GM19324 (cell line): ENCODE measurements at regions not wholly inside any gene's neighbourhood (a gene's known extent, or its start where the extent isn't known, plus 50 kb on each side); places are given as distances from the start of the nearest gene placed in this dataset.
"Not testable (repeated sequence)": the region's sequence is repeated elsewhere in the genome, so short reads cannot be mapped to it uniquely, and the experiment has no call there.

ENCODE experiments used
- ATAC-seq: cut with Tn5 transposase; IDR thresholded peaks from one replicate; pipeline ENCODE4 v1.9.1; 2021; ENCODE audit warnings: mild to moderate bottlenecking, moderate library complexity; ENCODE audit not compliant: unreplicated experiment, low FRiP score

DNA sequence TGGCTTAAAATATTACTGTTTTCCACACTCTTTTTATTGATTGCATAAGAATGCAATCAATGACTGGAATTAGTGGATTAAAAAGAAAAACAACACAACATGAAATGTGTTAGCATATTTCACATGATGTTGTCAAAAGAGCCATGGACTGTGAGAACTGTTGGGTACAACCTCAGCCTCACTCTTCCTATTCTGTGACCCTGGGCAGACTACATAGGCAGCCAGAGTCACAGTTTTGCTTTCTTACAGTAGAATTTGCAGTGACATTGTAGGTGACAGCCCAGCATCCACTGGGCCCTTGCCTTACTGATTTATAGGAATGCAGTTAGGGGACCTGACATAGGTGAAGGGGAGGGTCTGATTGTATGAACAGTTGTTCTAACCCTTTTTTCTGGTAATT lies 471.4 kb upstream of the SLC35B3 start:
- no peak for ATAC-seq

GRCh38 chr6:8905757-8906156 lies 470.4 kb upstream of the SLC35B3 start:
- no peak for ATAC-seq

GRCh38 chr6:8904754-8905153 lies 469.4 kb upstream of the SLC35B3 start:
- ATAC-seq = no peak

GRCh38 chr6:8900056-8900455 lies 464.7 kb upstream of the SLC35B3 start:
- ATAC-seq = no peak

- no peak for ATAC-seq
Observed at GRCh38 chr6:8889514-8889913, 454.2 kb upstream of the SLC35B3 start.

GRCh38 chr6:8888468-8888867 lies 453.1 kb upstream of the SLC35B3 start:
- ATAC-seq = no peak

DNA sequence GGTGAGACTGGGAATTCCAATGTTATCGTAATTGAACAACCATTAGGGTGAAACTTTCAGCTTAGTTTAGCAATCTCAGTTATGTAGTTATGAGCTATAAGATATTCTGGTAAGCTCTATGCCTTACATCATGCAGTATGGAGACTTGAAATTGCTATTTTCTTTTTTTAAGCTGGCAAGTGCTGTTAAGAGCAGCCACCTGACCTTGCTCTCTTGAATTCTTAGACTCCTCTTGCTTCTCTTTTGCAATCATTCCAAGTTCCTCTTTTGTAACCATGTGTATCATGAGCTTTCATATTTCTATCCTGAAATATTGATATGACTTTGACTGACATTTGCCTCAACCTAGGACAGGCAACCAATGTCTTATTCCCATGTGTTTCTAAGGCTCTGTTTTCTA lies 446.3 kb upstream of the SLC35B3 start:
- no peak for ATAC-seq

GRCh38 chr6:8879334-8879733 lies 444.0 kb upstream of the SLC35B3 start:
- no peak for ATAC-seq

DNA sequence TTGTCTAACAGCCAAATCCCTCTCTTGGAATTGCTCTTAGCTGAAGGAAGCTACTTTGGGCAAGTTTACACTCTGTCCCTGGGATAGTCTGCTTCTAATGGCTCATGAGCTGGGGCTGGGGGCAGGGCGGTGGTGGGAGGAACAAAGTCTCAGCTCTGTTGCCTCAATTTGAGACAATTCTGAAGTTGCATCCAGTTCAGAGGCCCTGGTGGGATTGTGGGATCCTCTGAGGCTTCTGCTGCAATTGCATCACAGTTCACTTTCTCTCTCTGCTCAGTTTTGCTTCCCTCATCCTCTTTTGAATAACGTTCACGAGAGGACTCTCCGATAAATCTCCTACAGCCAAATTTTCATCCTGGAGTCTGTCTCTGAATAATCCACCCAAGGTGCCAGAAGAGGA lies 440.6 kb upstream of the SLC35B3 start:
- no peak for ATAC-seq

DNA sequence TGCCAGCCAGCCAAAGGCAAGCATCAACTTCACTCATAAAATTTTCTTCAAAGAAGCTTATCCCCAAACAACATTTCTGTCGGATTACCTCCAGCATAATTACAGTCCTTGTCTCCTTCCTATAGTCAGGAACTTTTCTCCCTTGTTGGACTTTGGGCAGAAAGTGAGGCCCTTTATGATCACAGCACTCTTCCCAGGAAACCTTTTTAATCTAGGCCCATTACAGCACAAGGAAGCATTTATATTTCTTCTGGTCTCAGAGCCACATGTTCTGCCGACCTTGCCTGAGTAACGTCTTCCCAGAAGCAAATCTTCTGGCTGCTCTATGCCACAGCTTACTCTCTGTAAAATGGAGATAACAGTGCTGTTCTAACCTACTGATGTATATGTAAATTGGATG lies 437.2 kb upstream of the SLC35B3 start:
- no peak for ATAC-seq

GRCh38 chr6:8865451-8865850 lies 430.1 kb upstream of the SLC35B3 start:
- no peak for ATAC-seq

GRCh38 chr6:8860671-8861070 lies 425.3 kb upstream of the SLC35B3 start:
- no peak for ATAC-seq

DNA sequence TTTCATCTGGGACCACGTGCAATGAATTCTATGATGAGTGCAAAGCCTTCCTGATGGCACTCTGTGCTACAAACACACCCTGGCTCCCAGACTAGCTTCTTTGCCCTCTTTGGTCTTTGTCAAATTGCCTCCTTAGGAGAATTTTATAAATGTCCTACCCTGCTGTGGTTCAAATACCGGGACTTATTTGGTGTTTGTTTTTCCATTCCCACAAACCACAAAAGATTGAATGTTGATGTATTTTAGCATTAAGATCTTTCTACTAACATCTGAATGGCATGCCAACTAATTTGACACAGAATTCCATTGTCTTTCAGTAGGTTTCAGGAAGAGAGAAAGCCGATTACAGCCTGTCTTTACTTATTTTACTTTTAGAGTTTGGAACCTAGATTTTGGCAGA lies 424.2 kb upstream of the SLC35B3 start:
- no peak for ATAC-seq

DNA sequence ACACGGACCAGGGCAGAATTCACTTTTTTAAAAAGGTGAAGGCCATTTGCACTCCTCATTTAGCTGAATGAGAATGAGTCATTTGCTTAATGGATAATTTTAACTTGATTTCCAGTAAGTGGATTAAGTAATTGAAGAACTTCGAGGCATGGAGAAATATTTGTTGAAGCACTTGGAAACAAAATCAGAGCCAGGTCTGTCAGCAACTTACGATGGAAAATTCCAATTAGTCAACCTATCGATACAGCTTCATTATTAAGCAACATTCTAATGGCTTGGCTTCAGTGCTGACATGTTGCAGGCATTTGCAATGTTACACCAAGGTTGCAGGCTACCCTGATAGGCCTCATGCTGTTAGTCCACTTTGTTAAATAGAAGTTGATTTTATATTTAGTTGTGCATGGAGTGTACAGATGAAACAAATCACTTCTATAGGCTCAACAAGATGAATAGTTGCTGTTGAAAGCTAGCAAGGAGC lies 423.5 kb upstream of the SLC35B3 start:
- ATAC-seq = no peak

DNA sequence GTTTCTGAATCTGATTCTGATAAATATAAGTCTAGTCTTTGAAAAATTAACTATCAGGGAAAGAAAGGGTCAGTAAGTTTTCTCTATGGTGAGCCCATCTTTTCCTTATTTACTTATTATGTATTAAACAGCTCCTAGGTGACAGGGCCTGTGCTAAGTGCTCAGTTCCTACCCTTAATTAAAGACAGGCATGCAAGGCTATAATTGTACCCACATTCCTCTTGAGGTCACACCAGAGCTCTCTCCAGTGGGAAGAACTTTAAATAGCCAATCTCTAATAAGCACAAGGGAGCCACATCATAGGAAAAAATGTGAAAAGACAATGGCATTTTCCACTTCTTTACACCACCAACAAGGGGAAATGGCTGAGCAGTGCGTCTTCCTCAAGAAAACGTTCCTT lies 421.8 kb upstream of the SLC35B3 start:
- ATAC-seq = no peak

GRCh38 chr6:8855411-8855810 lies 420.1 kb upstream of the SLC35B3 start:
- no peak for ATAC-seq

- ATAC-seq = no peak
Observed at GRCh38 chr6:8852332-8852731, 417.0 kb upstream of the SLC35B3 start.

DNA sequence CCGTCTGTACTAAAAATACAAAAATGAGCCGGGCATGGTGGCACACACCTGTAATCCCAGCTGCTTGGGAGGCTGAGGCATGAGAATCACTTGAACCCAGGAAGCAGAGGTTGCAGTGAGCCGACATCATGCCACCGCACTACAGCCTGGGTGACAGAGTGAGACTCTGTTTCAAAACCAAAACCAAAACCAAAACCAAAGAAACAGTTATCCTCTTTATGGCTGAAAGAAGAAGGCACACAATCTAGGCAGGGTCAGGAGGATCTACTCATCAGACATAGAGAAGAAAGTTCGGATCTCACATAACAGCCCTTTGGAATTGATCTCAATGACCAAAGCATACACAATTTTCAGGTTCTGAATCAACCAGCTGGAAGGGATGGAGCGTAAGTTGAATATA lies 411.3 kb upstream of the SLC35B3 start:
- ATAC-seq = not testable (repeated sequence)

DNA sequence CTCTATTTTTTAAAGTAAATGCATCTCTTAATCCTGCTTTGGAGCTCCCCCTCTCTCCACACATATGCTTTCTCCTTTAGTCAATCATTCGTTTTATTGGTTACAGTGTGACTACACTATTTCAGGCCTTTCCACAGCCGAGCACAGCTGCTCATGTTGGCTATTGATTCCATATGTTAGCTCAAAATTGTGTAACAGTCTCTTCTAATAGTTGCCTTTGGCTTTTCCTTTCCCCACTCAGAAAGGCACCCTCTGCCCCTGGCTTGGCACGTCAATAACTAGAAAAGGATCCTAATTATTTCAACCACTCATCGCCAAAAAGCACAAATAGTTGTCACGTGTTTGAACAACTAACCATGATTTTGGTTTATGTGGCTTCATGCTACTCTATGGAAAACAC lies 410.3 kb upstream of the SLC35B3 start:
- no peak for ATAC-seq

DNA sequence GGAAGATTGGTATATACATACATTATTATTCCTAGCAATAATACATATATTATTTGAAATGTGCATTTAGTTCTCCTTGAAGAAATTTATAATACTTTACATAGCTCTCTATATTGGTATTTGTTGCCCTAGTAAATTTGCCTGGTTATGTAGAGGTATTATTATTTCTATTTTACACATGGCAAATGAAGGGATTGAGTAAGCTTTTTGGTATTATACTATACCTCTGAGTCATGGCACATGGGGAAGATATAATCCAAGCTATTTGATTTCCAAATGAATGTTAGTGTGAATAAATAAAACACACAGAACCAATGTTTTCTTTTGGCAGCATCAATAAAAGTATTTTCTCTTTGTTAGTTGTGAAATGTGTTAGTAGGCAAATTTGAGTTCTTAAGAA lies 409.6 kb upstream of the SLC35B3 start:
- no peak for ATAC-seq

DNA sequence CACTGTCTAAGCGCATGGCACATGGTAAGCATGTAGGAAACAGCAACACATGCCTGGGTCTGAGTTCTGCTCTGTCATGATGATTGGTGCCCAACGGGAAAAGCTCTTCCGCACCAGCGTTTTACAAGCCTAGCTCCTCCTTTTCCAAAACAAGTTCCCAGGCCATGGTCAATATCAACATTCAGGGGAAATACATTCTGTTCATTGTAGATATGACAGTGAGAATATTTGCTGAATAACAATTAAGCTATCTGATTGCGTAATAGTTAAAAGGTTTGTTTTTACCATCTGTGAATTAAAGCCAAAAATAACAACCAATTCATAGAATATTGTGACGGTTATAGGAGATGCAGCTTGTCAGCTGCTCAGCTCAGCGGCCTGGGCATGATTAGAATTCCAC lies 404.3 kb upstream of the SLC35B3 start:
- ATAC-seq = no peak

DNA sequence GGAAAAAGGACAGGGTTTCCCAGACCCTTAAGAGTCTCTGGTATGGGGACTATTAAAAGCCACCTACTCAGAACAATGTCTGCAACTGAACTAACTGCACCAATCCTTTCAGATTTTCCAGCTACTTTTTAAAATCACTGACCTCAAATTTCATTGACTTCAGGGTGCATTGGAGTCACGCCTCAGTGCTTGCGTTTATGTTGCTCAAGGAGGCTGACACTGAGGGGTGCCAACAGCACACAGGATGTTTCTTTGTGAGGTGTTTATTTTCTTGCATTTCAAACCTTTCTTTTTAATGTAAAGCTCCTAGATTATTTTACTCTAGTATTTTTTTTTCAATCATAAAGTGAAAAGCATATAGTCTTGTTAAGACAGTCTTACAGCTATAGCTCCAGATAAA lies 402.0 kb upstream of the SLC35B3 start:
- no peak for ATAC-seq

DNA sequence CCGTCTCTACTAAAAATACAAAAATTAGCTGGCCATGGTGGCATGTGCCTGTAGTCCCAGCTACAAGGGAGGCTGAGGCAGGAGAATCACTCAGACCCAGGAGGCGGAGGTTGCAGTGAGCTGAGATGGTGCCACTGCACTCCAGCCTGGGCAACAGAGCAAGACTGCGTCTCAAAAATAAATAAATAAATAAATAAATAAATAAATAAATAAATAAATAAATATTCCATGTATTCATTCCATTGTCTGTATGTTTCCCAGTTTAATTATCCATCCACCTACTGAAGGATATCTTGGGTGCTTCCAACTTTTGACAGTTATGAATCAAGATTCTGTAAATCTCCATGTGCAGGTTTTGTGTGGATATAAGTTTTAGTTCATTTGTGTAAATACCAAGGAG lies 397.4 kb upstream of the SLC35B3 start:
- not testable (repeated sequence) for ATAC-seq
